ENCODE measurements at regions not wholly inside any gene's neighbourhood (a gene's known extent, or its start where the extent isn't known, plus 50 kb on each side); places are given as distances from the start of the nearest gene placed in this dataset.

- H3K27me3 ChIP-seq (replicated peaks in 1 of 4; ENCODE audit: control extremely low read depth in 1 of 4, control insufficient read depth in 3 of 4, insufficient read depth in 4 of 4, low read length in 3 of 4), result no peaks in the 10 kb centered on the region
- no peak overlapping the region for H3K27ac ChIP-seq (ENCODE audit: low read length in 2 of 2)
- peaks cover 0 to 3% (median 0%) of the 10 kb centered on the region in 3 donors for H3K9me3 ChIP-seq (ENCODE audit: control extremely low read depth in 1 of 3, control insufficient read depth in 2 of 3, insufficient read depth in 1 of 3, low read length in 2 of 3)
- H3K4me1 ChIP-seq (ENCODE audit: control insufficient read depth in 2 of 2, insufficient read depth in 2 of 2, low read length in 2 of 2), result no peaks in the 10 kb centered on the region
- TF ChIP-seq EZH2 (IDR thresholded peaks at IDR 0.05; ENCODE audit: borderline replicate concordance, insufficient read depth, low read depth, low read length, poor library complexity, severe bottlenecking) (no peak), CTCF (IDR thresholded peaks at IDR 0.05) (no peak)
- Mint-ChIP-seq H3K4me3 (no peak overlapping the region), H3K27me3 (no peaks in the 10 kb centered on the region), H3K4me1 (no peaks in the 10 kb centered on the region), H3K9me3 (ENCODE audit: insufficient read depth) (no peaks in the 10 kb centered on the region), H3K27ac (no peak overlapping the region)
- no peaks in the 10 kb centered on the region for H3K36me3 ChIP-seq (replicated peaks in 1 of 2; ENCODE audit: control extremely low read depth in 1 of 2, control insufficient read depth in 1 of 2, extremely low read depth in 1 of 2, insufficient read depth in 2 of 2, low read length in 1 of 2)
- no peak overlapping the region for H2AFZ ChIP-seq (ENCODE audit: insufficient read depth, low read depth, low read length, poor library complexity, severe bottlenecking)
- no peak overlapping the region for H3K4me3 ChIP-seq (ENCODE audit: control extremely low read depth in 1 of 5, extremely low read depth in 1 of 5, insufficient read depth in 1 of 5, low read depth in 2 of 5, low read length in 4 of 5)
- H3K4me2 ChIP-seq (replicated peaks; ENCODE audit: low read depth, low read length, poor library complexity, severe bottlenecking), result no peak overlapping the region
- CTCF ChIA-PET, result no interaction called here
- no peak overlapping the region for H3K9ac ChIP-seq (ENCODE audit: low read length)
- H3K79me2 ChIP-seq (ENCODE audit: control insufficient read depth, insufficient read depth, low read length), result no peaks in the 10 kb centered on the region
- POLR2A ChIA-PET, result no interaction called here
- no peak for ATAC-seq (ENCODE audit: low read depth)
- H4K20me1 ChIP-seq (ENCODE audit: control insufficient read depth, insufficient read depth, low read length, poor library complexity, severe bottlenecking), result no peaks in the 10 kb centered on the region
- no peak for DNase-seq
- intact Hi-C loops (cut with micrococcal nuclease), result no loop called here
- WGBS (ENCODE audit: insufficient coverage), result no CpG with 5 or more reads among the region's 5 CpGs
These were observed 158.2 kb downstream of the COX18 start for GRCh38 chr4:72911316-72911715.

GRCh38 chr4:72909461-72909860 lies 160.1 kb downstream of the COX18 start:
- Histone ChIP-seq H3K79me2 (ENCODE audit: control insufficient read depth, insufficient read depth, low read length) (no peaks in the 10 kb centered on the region), H3K27ac (ENCODE audit: low read length in 2 of 2) (no peak overlapping the region), H3K27me3 (replicated peaks in 1 of 4; ENCODE audit: control extremely low read depth in 1 of 4, control insufficient read depth in 3 of 4, insufficient read depth in 4 of 4, low read length in 3 of 4) (no peaks in the 10 kb centered on the region), H3K4me1 (ENCODE audit: control insufficient read depth in 2 of 2, insufficient read depth in 2 of 2, low read length in 2 of 2) (no peaks in the 10 kb centered on the region), H4K20me1 (ENCODE audit: control insufficient read depth, insufficient read depth, low read length, poor library complexity, severe bottlenecking) (no peaks in the 10 kb centered on the region), H3K4me3 (ENCODE audit: control extremely low read depth in 1 of 5, extremely low read depth in 1 of 5, insufficient read depth in 1 of 5, low read depth in 2 of 5, low read length in 4 of 5) (no peak overlapping the region), H2AFZ (ENCODE audit: insufficient read depth, low read depth, low read length, poor library complexity, severe bottlenecking) (no peak overlapping the region), H3K4me2 (replicated peaks; ENCODE audit: low read depth, low read length, poor library complexity, severe bottlenecking) (no peak overlapping the region), H3K9ac (ENCODE audit: low read length) (no peak overlapping the region), H3K9me3 (ENCODE audit: control extremely low read depth in 1 of 3, control insufficient read depth in 2 of 3, insufficient read depth in 1 of 3, low read length in 2 of 3) (peaks cover 0 to 3% (median 0%) of the 10 kb centered on the region in 3 donors), H3K36me3 (replicated peaks in 1 of 2; ENCODE audit: control extremely low read depth in 1 of 2, control insufficient read depth in 1 of 2, extremely low read depth in 1 of 2, insufficient read depth in 2 of 2, low read length in 1 of 2) (no peaks in the 10 kb centered on the region)
- Mint-ChIP-seq H3K27me3 (no peaks in the 10 kb centered on the region), H3K9me3 (ENCODE audit: insufficient read depth) (no peaks in the 10 kb centered on the region), H3K4me1 (no peaks in the 10 kb centered on the region), H3K4me3 (no peak overlapping the region), H3K27ac (no peak overlapping the region)
- ATAC-seq (ENCODE audit: low read depth) (no peak), DNase-seq (no peak)
- WGBS (ENCODE audit: insufficient coverage), result no CpG with 5 or more reads among the region's 1 CpG
- TF ChIP-seq EZH2 (IDR thresholded peaks at IDR 0.05; ENCODE audit: borderline replicate concordance, insufficient read depth, low read depth, low read length, poor library complexity, severe bottlenecking), result no peak
- no peak for TF ChIP-seq CTCF (IDR thresholded peaks at IDR 0.05)
- ChIA-PET CTCF (no interaction called here), POLR2A (no interaction called here)
- intact Hi-C loops (cut with micrococcal nuclease), result no loop called here
